ENCODE measurements at regions not wholly inside any gene's neighbourhood (a gene's known extent, or its start where the extent isn't known, plus 50 kb on each side); places are given as distances from the start of the nearest gene placed in this dataset.

- CTCF ChIA-PET = no interaction called here
- DNase-seq = no peak
- Histone ChIP-seq H3K27me3 (ENCODE audit: control insufficient read depth in 1 of 2, insufficient read depth in 2 of 2, low read length in 2 of 2) (no peaks in the 10 kb centered on the region), H3K4me3 (ENCODE audit: low read length) (no peak overlapping the region), H3K27ac (ENCODE audit: low read depth in 1 of 2, low read length in 2 of 2) (no peak overlapping the region), H3K4me1 (ENCODE audit: insufficient read depth, low read length) (no peaks in the 10 kb centered on the region), H3K9me3 (ENCODE audit: control insufficient read depth in 1 of 2, insufficient read depth in 1 of 2, low read length in 2 of 2) (no peaks in the 10 kb centered on the region), H3K36me3 (ENCODE audit: insufficient read depth, low read length) (no peaks in the 10 kb centered on the region)
- H3K27me3 Mint-ChIP-seq = no peaks in the 10 kb centered on the region
- ATAC-seq (ENCODE audit: poor library complexity) = no peak
- no peaks in the 10 kb centered on the region for H3K36me3 Mint-ChIP-seq (ENCODE audit: low read depth)
- H3K4me3 Mint-ChIP-seq = no peak overlapping the region
- intact Hi-C loops (cut with DNase I, micrococcal nuclease) = no loop called here
- H3K9me3 Mint-ChIP-seq = peaks cover 5% of the 10 kb centered on the region
- no peak overlapping the region for H3K27ac Mint-ChIP-seq
- POLR2A ChIA-PET = no interaction called here
- no peak for TF ChIP-seq CTCF (IDR thresholded peaks at IDR 0.05)
- no peaks in the 10 kb centered on the region for H3K4me1 Mint-ChIP-seq (ENCODE audit: low read depth)
Measured at GRCh38 chr17:52546990-52547389, 388.5 kb upstream of the CA10 start.

GRCh38 chr17:52546493-52546892 lies 388.0 kb upstream of the CA10 start:
- no peaks in the 10 kb centered on the region for H3K9me3 ChIP-seq (ENCODE audit: control insufficient read depth in 1 of 2, insufficient read depth in 1 of 2, low read length in 2 of 2)
- Mint-ChIP-seq H3K4me3 (no peak overlapping the region), H3K27me3 (no peaks in the 10 kb centered on the region), H3K4me1 (ENCODE audit: low read depth) (no peaks in the 10 kb centered on the region), H3K36me3 (ENCODE audit: low read depth) (no peaks in the 10 kb centered on the region), H3K27ac (no peak overlapping the region), H3K9me3 (peaks cover 5% of the 10 kb centered on the region)
- DNase-seq = no peak
- intact Hi-C loops (cut with DNase I, micrococcal nuclease) = no loop called here
- H3K27me3 ChIP-seq (ENCODE audit: control insufficient read depth in 1 of 2, insufficient read depth in 2 of 2, low read length in 2 of 2) = no peaks in the 10 kb centered on the region
- no peak for ATAC-seq (ENCODE audit: poor library complexity)
- H3K27ac ChIP-seq (ENCODE audit: low read depth in 1 of 2, low read length in 2 of 2) = no peak overlapping the region
- ChIA-PET POLR2A (no interaction called here), CTCF (no interaction called here)
- no peaks in the 10 kb centered on the region for H3K4me1 ChIP-seq (ENCODE audit: insufficient read depth, low read length)
- no peak overlapping the region for H3K4me3 ChIP-seq (ENCODE audit: low read length)
- H3K36me3 ChIP-seq (ENCODE audit: insufficient read depth, low read length) = no peaks in the 10 kb centered on the region
- no peak for TF ChIP-seq CTCF (IDR thresholded peaks at IDR 0.05)

- no peaks in the 10 kb centered on the region for H3K4me1 Mint-ChIP-seq (ENCODE audit: low read depth)
- Histone ChIP-seq H3K9me3 (ENCODE audit: control insufficient read depth in 1 of 2, insufficient read depth in 1 of 2, low read length in 2 of 2) (peaks cover 0 to 3% of the 10 kb centered on the region in 2 experiments), H3K4me1 (ENCODE audit: insufficient read depth, low read length) (no peaks in the 10 kb centered on the region), H3K36me3 (ENCODE audit: insufficient read depth, low read length) (no peaks in the 10 kb centered on the region), H3K4me3 (ENCODE audit: low read length) (no peak overlapping the region), H3K27me3 (ENCODE audit: control insufficient read depth in 1 of 2, insufficient read depth in 2 of 2, low read length in 2 of 2) (no peaks in the 10 kb centered on the region), H3K27ac (ENCODE audit: low read depth in 1 of 2, low read length in 2 of 2) (no peak overlapping the region)
- POLR2A ChIA-PET = no interaction called here
- peaks cover 5% of the 10 kb centered on the region for H3K9me3 Mint-ChIP-seq
- no peak overlapping the region for H3K4me3 Mint-ChIP-seq
- CTCF ChIA-PET = no interaction called here
- H3K27ac Mint-ChIP-seq = no peak overlapping the region
- intact Hi-C loops (cut with DNase I, micrococcal nuclease) = no loop called here
- no peak for TF ChIP-seq CTCF (IDR thresholded peaks at IDR 0.05)
- no peaks in the 10 kb centered on the region for H3K27me3 Mint-ChIP-seq
- DNase-seq = no peak
- ATAC-seq (ENCODE audit: poor library complexity) = no peak
- H3K36me3 Mint-ChIP-seq (ENCODE audit: low read depth) = no peaks in the 10 kb centered on the region
Measured at GRCh38 chr17:52537421-52537820, 378.9 kb upstream of the CA10 start.
